GM19238 (cell line): ENCODE measurements at regions not wholly inside any gene's neighbourhood (a gene's known extent, or its start where the extent isn't known, plus 50 kb on each side); places are given as distances from the start of the nearest gene placed in this dataset.

ENCODE experiments used
- DNase-seq: peaks from one replicate; pipeline ENCODE4 v3.0.0; 2011; ENCODE audit warnings: low spot score; ENCODE audit not compliant: insufficient read length

- DNase-seq: no peak
Observed at GRCh38 chr20:37598575-37599342, 71.1 kb upstream of the BLCAP start.

GRCh38 chr20:37598100-37598543 lies 70.4 kb upstream of the BLCAP start:
- DNase-seq: no peak

GRCh38 chr20:37596890-37597536 lies 69.3 kb upstream of the BLCAP start:
- DNase-seq: no peak

DNA sequence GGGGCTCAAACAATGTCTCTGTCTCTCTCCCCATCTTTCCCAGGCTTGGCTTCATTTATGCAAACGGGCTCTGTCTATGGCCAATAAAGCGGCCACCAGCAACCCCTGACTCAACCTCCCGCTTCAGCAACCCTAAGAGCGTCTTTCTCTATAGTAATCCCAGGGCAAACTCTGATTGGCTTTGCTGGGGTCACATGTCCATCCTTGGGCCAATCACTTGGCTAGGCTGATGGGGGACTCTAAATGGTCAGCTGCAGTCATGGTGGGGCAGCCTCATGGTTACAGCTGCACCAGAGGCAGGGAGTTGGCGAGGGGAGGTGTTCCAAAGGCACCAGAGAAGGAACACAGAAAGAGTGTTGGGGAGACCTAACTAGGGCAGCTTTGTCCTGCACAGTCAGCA lies 68.5 kb upstream of the BLCAP start:
- no peak for DNase-seq

DNA sequence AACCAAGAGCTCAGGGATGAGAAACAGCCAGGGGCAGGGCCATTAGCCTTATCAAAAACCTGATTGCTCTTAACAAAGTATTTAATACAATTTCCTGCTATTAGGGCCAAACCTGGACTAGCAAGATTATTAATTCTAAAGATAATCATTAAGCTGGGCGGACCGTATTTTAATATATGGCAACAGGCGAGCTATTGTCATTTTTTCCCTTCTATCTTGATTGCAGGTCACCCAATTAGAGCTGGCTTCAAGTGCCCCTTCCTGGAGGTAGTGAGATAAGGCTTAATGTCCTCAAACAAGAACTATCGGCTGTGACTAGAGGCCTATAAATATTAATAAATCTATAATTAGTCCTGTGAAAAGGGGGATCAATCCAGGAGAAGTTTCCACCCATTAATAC lies 66.0 kb upstream of the BLCAP start:
- no peak for DNase-seq

DNA sequence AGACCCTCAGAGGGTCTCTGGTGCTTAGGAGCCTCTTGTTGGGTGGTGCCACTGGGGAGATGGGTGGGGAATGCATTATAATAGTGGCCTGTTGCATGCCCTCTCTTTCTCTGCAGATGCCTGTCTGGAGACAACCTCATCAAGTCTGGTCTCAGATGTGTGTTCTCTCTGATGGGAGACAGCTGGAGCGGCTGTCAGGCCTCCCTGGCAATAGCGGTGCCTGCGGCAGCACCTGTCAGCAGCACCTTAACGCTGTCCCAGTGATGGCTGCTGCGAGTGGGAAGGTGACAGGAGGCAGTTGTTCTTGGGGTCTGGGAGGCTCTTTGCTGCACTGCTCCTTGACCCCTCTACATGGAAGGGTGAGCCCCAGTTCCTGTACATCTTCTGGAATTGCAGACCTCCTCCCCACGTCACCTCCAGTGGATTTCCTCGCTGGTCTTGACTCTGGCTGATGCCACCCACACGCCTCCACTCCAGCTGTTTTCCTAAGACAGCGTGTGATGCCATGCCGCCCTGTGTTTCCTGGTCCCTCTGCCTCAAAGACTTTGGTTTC lies 63.3 kb upstream of the BLCAP start:
- DNase-seq: no peak

DNA sequence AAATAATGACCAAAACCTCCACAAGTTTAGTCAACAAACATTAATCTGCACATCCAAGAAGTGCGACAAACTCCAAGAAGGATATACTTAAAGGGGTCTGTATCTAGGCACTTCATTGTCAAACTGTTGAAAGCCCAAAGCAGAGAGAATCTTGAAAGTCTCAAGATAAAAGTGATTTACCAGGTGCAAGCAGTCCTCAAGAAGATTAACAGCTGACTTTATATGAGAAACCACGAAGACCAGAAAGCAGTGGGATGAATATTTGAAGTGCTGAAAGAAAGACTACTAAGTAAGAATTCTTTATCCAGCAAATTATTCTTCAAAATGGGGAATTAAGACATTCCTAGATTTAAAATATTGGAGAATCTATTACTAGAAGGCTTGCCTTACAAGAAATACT lies 58.4 kb upstream of the BLCAP start:
- no peak for DNase-seq

GRCh38 chr20:37584238-37584807 lies 56.6 kb upstream of the BLCAP start:
- DNase-seq: no peak

GRCh38 chr20:37581246-37581645 lies 53.6 kb upstream of the BLCAP start:
- no peak for DNase-seq

GRCh38 chr20:37580069-37580468 lies 52.4 kb upstream of the BLCAP start:
- no peak for DNase-seq

DNA sequence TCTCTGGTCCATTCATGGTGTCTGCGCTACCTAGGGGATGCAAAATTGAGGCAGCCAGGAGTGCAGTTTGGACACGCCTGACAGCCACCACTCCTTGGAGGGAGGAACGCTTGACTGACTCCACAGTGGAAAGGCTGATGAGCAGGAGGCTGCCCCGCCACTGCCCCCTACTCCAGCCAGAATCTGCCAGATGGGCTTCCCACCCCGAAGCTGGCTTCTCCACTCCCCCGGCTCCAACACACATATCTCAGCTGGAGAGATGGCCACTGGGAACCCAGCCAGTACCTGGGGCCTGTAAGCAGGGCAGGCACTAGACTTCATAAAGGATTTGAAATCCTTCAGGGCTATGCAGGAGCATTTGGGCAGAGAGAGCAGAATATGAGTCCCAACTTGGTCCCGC lies 51.4 kb upstream of the BLCAP start:
- no peak for DNase-seq

GRCh38 chr20:37577981-37578380 lies 50.3 kb upstream of the BLCAP start:
- DNase-seq: no peak
